ENCODE measurements at regions not wholly inside any gene's neighbourhood (a gene's known extent, or its start where the extent isn't known, plus 50 kb on each side); places are given as distances from the start of the nearest gene placed in this dataset.
"Not testable (repeated sequence)": the region's sequence is repeated elsewhere in the genome, so short reads cannot be mapped to it uniquely, and the experiment has no call there.

DNA sequence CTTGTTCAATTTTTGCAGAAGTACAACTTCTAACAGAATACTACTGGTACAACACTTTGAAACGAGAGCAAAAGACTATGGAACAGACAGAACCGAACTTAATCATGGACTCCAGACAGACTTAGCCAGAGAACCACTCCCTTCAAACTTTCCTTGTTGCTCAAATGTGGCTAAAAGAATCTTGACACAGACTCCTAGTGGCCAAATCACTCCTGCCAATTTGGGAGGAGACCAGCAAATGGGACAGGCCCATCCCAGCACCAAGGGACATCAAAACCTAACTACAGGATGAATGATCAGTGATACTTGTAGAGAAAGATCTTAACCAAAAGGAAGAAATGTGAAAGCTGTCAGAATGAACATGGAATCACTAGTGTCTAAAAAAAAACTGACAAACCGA is 154.0 kb downstream of the MATN1 start:
- no peak for DNase-seq (ENCODE audit: low read depth, low spot score)

DNA sequence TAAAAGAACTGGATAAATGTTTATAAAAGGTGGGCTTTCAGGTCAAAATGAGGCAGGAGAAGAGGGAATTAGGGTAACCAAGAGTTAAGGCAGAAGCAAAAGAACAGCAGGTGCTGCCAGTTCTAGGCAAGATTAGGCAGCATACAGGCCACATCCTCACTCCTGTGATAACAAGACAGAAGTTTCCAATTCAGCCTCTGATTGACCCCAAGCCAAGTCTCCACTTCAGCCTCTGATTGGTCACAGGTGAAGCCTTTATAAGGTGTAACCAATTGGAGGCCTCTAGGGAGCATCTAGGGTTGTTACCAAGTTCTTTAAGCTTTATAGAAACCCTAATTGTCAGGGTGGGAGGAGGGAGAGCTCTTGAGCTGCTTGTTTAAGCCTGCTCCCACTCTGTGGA is 160.8 kb downstream of the MATN1 start:
- DNase-seq (ENCODE audit: low read depth, low spot score): no peak

DNA sequence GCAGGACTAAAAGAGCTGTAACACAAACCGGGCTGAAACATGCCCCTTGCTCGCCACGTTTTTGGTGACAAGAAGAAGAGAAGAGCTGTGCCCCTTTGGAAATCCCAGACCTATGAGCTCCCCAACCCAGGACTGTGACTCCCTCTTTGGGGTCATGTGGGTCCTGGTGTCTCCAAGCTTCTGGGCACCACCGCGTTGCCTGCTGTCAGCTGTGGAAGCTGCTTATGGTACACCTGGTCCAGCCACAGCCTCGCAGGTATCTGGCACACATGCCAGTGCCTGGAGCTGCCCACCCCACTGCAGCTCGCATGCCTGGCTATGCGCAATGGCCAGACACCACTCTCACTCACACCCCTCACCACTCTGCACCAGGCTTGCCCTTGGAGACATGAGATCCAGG is 171.8 kb downstream of the MATN1 start:
- no peak for DNase-seq (ENCODE audit: low read depth, low spot score)

DNA sequence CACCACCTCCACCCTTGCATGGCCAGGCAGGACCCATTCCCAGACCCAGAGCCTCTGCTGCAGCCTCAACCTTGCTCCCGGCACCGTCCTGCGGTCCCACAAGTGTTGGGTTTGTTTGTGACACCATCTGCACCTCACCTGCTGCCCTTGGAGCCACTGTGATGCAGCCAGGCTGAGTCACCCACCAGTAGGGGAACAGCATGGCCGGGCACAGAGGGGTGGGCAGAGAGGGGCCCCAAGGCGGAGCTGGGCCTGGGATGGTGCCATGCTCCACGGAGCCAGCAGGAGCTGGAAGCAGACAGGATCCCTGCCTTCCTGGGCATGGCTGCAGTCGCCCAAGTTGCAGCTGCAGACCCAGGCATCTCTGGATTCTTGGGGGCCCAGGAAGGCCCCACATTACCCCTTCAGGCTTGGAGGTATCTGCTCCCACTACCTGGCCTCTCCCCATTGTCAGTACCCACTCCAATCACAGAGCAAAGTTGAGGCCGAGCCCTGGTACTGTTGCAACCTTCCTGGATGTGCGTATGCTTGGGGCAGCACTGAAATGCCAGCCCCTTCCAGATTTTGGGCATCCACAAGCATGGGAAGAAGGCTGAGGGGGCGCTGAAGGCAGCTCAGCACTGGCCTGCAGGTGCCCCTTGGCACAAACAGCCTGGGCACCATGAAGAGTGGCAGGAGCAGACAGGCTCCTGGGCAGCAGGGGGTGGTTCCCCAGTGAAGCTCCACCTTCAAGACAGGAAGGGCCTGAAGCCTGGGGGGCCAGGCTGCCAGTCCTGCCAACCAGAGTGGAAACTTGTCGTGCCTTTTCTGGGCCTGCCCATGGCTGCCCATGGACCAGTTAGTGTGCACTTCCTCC is 172.8 kb downstream of the MATN1 start:
- DNase-seq (ENCODE audit: low read depth, low spot score): no peak

DNA sequence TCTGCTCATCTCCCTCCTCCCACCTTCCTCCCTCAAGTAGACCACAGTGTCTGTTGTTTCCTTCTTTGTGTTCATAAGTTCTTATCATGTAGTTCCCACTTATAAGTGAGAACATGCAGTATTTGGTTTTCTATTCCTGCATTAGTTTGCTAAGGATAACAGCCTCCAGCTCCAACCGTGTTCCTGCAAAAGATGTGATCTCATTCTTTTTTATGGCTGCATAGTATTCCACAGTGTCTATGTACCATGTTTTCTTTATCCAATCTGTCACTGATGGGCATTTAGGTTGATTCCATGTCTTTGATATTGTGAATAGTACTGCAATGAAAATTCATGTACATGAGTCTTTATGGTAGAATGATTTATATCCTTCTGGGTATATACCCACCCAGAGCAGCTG is 173.5 kb downstream of the MATN1 start:
- DNase-seq (ENCODE audit: low read depth, low spot score): not testable (repeated sequence)

DNA sequence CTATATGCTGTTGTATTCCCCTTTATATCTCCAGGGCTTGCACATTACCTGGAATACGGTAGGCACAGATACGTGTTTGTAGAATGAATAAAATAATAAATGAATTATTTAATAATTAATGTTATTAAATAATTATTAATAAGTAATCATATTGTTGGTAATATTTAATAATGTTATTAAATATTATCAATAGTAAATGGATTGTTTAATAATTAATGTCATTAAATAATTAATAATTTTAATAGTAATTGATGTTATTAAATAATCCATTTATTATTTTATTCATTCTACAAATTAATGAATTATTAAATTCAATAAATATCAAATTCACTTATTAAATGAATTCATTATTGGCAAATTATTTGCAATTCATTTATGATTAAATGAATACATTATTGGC is 175.1 kb downstream of the MATN1 start:
- DNase-seq (ENCODE audit: low read depth, low spot score): no peak

DNA sequence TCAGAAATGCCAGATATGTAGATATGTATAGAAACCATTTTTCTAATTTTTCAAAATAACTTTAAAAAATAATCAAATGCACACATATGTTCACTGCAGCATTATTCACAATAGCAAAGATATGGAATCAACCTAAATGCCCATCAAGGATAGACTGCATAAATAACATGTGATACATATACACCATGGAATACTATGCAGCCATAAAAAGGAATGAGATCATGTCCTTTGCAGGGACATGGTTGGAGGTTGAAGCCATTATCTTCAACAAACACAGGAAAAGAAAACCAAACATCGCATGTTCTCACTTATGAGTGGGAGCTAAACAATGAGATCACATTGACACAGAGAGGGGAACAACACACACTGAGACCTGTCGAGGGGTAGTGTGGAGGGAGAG is 176.1 kb downstream of the MATN1 start:
- not testable (repeated sequence) for DNase-seq (ENCODE audit: low read depth, low spot score)

DNA sequence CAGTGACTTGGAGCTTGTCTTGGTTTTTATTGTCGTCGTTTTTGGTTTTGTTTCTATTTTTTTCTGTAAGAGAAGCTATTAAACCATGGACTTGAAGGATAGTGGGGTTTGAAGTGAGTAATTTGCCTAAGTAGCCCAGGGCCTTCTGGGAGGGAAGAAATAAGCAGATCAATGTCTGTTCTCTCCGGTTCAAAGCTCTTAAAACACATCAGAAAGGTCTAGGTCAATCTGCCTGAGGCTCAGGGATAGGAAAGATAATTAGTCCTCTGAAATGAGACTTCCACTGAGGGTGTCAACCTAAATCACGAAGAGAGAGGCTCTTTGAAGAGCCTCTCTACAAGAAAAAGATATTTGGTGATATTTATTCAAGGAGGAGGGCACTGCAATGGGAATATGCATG is 178.0 kb downstream of the MATN1 start:
- DNase-seq (ENCODE audit: low read depth, low spot score): no peak

DNA sequence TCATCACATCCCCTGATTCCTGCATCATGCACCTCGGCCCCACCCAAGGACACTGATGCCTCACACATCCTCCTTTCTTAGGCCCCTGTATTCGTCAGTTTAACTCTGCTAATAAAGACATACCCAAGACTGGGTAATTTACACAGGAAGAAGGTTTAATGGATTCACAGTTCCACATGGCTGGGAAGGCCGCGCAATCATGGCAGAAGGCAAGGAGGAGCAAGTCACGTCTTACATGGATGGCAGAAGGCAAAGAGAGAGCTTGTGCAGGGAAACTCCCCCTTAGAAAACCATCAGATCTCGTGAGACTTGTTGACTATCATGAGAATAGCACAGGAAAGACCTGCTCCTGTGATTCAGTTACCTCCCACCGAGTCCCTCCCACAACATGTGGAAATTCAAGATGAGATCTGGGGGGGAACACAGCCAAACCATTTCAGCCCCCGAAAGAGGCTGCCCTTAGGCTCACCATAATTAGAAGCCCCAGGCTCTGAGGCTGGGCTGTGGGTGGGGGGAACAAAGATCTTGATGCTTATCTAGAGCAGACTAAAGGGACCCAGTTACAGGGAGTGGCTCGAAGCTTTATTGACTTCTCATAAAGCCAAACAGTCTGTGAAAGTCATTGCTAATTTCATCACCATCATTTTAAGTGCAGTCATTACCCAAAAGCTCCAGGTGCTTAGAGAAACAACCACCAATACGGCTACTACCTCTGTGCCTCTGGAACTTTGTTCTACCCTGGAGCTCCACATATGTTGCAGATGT is 181.5 kb downstream of the MATN1 start:
- no peak for DNase-seq (ENCODE audit: low read depth, low spot score)

DNA sequence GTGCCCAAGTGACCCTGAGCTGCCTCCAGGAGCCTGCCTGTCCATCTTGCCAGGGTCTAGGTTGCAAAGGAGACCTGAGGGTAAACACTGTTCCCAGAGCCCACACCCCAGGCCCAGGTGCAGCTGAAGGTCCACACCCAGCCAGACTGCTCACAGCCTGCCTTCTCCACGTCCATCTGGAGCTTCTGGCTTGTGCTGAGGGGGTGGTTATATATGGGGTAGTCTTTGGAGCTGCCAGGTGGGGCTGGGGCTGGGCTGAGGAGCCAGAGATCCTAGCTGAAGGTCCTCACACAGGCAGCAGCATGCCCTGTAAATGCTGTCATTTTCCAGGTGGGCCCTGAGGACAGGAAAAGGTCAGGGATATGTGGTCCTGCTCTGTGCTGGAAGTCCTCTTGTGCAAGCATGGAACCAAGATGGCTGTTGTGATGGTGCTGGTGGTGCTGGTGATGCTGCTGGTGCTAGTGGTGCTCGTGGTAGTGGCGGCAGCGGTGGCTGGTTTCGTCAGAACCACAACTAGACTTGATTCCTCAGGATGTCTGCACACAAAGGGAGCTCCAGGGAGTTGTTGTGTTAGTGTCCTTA is 182.7 kb downstream of the MATN1 start:
- no peak for DNase-seq (ENCODE audit: low read depth, low spot score)

DNA sequence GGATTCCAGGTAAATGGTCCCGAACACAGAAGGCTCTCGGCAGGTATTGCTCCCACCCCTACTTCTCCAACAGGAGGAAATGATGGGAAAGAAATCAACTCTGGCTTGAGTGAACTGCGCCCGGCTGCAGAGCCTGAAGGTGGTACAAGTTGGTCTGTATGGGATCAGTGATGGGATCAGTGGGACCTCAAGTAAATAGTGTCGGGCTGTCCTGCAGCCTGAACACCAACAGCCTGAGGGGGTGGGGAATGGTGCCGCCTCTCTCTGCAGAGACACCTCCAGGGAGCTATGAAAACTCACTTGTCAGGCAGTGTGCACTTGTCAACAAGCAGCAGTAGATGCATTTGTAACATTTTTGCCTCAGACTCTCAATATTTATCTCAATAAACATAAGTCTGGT is 183.5 kb downstream of the MATN1 start:
- no peak for DNase-seq (ENCODE audit: low read depth, low spot score)

DNA sequence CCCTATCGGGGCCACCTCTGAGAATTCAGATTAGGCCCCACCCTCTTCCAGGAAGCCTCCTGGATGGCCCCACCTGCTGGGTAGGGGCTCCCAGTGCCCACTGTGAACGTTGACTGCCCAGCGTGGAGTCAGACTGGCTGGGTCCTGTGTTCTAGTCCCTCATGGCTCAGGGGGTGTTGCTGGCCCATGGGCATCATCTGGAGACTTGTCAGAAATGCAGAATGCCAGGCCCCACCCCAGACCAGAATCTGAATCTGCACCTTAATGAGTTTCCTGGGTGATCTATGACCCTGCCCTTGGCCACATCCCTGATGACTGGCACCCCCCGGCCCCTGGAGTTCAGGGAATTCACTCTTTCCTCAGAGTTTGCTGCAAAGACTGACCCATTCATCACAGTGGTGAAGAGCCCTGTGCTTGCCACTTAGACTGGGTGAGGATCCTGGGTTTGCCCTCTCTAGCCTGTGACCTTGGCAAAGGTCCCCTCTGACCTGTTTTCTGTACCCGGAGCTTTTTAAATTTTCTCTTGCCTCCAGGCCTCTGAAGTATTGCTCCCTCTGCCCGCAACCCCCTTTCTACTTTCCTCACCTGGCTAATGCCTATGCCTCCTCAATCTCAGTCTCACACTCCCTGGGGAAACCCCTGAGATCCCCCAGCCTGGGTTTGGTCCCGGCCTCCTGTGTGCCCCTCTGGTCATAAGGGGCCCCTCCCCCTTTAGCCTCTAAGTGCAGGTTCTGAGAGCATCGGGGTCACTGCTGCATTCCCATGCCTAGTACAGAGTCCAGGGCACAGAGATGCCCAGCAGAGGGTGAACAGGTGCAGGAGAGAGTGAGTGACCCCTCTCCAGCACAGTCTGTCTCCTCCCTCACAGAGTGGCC is 184.2 kb downstream of the MATN1 start:
- no peak for DNase-seq (ENCODE audit: low read depth, low spot score)

DNA sequence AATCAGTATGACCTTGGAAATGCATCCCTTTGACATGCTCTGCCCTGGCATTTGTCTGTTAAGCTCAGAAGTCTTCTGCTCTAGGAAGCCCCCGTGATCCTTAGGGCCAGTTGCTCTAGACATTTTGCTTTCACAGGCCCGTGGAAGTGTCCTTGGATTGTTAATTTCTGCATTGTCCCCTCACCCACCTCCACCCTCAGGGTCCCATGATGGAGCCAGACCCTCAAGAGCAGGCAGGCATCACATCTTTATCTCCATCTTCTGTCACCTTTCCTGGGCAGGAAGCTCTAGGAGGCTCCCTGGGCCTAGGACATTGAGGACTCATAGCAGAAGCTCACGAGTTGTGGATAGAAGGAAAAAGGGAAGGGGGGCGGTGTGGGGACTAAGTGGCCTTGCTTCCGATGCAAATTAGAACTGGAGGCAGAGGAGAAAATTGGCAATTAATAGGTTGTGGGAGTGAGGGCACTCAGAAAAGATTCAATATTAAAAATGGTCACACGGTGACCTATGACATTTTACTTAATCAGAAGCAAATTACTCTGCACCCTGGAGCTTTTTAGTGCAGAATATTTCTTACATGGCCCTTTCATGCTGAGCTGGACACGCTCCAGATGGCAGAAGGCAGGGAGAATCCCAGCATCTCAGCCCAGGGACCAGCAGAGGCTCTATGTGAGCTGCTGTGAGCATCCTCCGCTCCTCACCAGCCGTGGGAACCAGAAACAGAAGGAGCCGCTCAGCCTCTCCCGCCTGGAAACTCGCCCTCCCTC is 185.0 kb downstream of the MATN1 start:
- no peak for DNase-seq (ENCODE audit: low read depth, low spot score)

DNA sequence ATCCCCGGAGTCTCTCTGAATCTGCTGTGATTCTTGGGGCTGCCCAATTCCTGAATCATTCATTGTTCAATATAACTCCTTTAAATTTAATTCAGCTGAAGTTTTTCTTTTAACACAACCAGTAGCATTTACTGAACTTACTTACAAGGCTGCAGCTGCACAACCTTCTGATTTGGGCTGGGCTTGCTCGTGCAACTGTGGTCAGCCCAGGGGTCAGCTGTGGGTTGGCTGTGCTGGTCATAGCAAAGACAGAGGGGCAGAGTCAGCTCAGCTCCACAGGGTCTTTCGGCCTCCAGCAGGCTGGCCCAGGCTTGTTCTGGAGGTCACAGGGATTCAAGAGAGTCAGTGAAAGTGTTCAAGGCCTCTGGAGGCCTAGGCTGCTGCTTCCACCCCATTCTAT is 186.1 kb downstream of the MATN1 start:
- no peak for DNase-seq (ENCODE audit: low read depth, low spot score)

DNA sequence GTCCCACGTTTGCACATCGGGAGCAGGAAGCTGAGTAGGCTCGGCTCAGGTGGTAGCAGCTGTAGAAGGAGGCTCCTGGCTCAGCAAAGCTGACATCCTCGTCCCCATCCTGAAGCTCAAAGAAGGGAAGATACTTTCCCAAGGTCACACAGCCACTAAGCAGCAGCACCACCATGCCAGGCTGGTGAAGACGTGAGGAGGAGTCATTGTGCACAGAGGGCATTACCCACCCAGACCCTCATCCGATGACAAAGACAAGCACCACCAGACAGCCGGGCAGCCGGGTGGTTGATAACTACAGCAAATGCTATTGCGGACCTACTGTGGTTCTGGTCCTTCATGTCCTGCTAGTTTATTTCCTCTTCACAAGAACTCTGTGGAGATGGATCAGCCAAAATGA is 186.9 kb downstream of the MATN1 start:
- DNase-seq (ENCODE audit: low read depth, low spot score): no peak

DNA sequence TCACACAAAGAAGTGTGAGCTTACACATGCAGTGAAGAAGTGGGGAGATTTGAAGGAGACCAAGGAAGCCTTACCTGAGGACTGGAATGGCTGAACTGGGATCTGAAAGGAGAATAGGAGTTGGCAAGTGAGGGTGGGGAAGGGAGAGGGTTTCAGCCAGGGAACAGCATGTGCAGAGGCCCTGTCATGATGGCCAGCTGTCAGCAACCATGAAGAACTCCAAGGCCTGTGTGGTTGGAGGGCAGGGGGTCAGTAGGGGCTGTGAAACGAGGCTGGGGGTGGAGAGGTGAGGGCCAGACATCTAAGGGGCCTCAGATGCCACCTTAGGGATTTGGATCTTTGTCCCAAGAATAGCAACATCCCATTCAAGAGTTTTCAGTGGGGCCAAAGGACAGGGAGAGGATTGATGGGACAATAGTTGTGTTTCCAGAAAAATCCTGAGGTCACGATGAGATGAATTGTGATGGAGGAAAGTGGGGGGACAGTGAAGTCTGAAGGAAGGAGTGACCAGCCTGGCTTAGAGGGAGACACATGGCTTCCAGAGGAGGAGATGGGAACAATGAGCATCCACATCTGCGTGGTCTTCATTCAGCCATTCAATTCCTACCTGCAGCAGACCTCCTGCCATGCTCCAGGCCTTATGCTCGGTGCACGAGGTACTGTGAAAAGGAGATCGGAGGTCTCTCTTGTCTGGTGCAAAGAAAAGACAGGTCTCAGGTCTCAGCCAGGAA is 187.6 kb downstream of the MATN1 start:
- DNase-seq (ENCODE audit: low read depth, low spot score): no peak

DNA sequence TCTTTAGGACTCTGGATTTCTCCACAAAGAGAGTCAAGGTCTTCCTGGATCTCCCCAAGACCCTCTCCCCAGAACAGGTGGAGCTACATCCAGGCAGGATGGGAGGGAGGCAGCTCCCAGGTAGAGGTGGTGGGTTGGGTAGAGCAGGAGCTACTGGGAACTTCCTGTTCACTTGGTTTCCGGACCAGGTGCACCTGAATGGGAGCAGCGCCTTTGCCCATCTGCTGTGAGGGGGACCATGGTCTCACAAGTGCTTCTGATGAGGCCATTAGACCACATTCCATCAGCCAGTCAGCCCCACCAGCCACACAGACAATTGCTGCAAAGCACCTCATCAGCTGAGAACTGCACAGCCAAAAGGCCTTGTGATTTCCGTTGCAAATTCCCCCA is 188.8 kb downstream of the MATN1 start:
- DNase-seq (ENCODE audit: low read depth, low spot score): no peak

DNA sequence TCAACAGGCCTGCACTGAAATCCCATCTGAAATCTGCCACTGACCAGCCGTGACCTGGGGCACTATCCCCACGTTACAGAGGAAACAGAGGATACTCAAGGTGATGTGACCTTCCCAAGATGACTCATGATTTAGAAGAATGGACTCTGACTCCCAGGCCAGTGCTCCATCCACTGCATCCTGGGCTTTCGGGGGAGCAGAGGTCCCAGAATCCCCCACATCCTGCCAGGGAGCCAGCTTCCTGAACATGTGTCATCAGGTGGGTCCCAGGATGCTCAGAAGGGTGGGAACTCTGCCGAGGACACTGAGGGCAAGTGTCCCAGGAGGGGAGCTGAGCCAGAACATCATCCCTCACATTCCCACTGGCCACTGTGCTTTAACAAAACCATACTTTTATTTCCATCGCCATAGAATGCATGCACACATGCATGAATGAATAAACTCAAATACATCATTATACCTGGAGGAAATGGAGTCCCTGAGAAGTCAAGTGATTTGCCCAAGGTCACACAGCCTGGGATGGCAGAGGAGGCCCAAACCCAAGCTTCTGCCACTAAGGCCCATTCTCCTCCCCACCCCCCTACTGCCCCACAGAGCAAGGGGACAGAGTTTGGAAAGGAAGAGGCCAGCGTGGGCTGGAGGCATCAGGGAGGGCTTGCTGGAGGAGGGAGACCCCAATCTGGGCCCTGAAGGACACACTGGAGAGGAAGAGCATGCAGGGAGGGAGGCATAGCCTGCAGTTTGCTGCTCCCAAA is 189.4 kb downstream of the MATN1 start:
- no peak for DNase-seq (ENCODE audit: low read depth, low spot score)

DNA sequence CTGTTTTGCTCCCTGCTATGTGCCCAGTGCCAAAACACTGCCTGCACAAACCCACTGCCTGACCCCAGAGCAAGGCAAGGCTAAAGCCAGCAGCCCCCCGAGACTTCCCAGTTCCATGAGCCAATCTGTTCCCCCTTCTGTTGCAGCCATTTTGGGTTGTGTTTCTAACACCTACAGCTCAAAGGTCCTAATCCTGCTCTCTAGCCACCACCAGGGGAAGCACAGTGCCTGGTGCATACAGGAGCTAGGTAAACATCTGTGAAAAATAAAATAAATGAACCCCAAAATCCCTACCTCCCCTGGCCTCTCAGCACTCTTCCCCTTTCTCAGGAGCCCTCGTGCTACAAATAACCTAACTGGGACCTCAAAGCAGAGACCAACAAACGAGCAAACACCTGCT is 190.2 kb downstream of the MATN1 start:
- DNase-seq (ENCODE audit: low read depth, low spot score): no peak

DNA sequence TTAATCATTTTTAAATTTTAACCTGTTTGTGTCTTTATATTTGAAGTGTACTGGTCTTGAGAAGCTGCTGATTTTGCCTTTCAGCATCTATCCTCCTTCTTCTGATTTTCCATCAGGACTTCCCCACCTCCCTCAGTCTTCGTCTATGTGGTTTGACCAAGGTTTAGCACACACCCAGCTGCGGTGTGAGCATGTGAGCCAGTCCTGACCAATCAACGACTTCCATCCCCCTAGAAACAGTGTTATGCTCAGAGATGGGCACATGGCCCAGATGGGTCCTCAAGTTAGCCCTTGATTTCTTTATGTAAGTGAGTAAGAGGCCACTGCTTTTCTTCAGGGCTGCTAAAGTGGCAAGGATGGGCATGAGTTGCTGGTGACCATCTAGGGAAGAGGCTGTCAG is 190.8 kb downstream of the MATN1 start:
- no peak for DNase-seq (ENCODE audit: low read depth, low spot score)

All from activated CD4-positive, CD25-positive, alpha-beta regulatory T cell treated with anti-CD3 and anti-CD28 coated beads, Interleukin-2, amount 50 U/mL, for 16 hours (primary cell).